Right lobe of liver (tissue), 6 donors: ENCODE measurements at regions not wholly inside any gene's neighbourhood (a gene's known extent, or its start where the extent isn't known, plus 50 kb on each side); places are given as distances from the start of the nearest gene placed in this dataset.

Source experiments
- ATAC-seq, 4 donors: fragments of 200-7000 bp; cut with Tn5 transposase; one replicate each; pipeline ENCODE4 v1.9.1; 2020; ENCODE audit warnings: mild to moderate bottlenecking in 4 of 4, moderate library complexity in 4 of 4
- DNase-seq, 3 donors: peaks; one replicate each; pipeline ENCODE4 v3.0.0-alpha.2; 2020
- H3K27ac ChIP-seq, 3 donors: fragments of 200-600 bp; one replicate each; pipeline ENCODE4 v1.8.0; 2022
- H3K27me3 ChIP-seq, 2 donors: fragments of 200-600 bp; one replicate each; pipeline ENCODE4 v1.8.0; 2022
- H3K36me3 ChIP-seq, 4 donors: fragments of 200-600 bp; sonication (generic) in 1 of 4; one replicate each; pipeline versions ENCODE4 v1.5.1 to v1.8.0; 2017 to 2022; ENCODE audit warnings: control low read depth in 1 of 4
- H3K4me1 ChIP-seq, 4 donors: fragments of 200-600 bp; sonication (generic) in 1 of 4; one replicate each; pipeline versions ENCODE4 v1.5.1 to v1.8.0; 2017 to 2022; ENCODE audit warnings: control low read depth in 1 of 4
- H3K4me3 ChIP-seq, 3 donors: fragments of 200-600 bp; one replicate each; pipeline ENCODE4 v1.8.0; 2022
- H3K9me3 ChIP-seq, 4 donors: fragments of 200-600 bp; sonication (generic) in 1 of 4; one replicate each; pipeline versions ENCODE4 v1.5.1 to v1.8.0; 2017 to 2022; ENCODE audit warnings: control low read depth in 1 of 4
- POLR2A ChIP-seq: fragments of 450-650 bp; IDR thresholded peaks from one replicate; pipeline ENCODE4 v1.6.1; 2017; ENCODE audit warnings: antibody characterized with exemption, mild to moderate bottlenecking
- WGBS: methylation state at CpG from one replicate; pipeline ENCODE4 v1.1.6; 2018; ENCODE audit warnings: low coverage, low lambda C conversion rate; ENCODE audit not compliant: insufficient coverage; ENCODE audit errors: missing lambda C conversion rate; 5-methylcytosine and 5-hydroxymethylcytosine counted together
- intact Hi-C, 2 donors: fragments of 100-400 bp; cut with DNase I; formaldehyde crosslinking; loops; one replicate each; pipeline versions ENCODE4 v1.11.2 to v1.14.1; 2022
- TF ChIP-seq, protein P1 (sequence below), 4 donors: fragments of 200-600 bp in 3 of 4; fragments of 450-650 bp in 1 of 4; IDR thresholded peaks; one replicate each; pipeline versions ENCODE4 v1.5.1 to v1.8.0; 2016 to 2022; ENCODE audit warnings: antibody characterized with exemption in 4 of 4, mild to moderate bottlenecking in 2 of 4
- donor health status: DM: no; HTN: yes; CAD: no.
- donor health status: DM: no; HTN: no; CAD: no.
- donor health status: DM: no; HTN: no; CAD: no.
- donor health status: DM: no; HTN: yes; CAD: no.
- donor health status: DM: no; HTN: yes; CAD: no.

DNA sequence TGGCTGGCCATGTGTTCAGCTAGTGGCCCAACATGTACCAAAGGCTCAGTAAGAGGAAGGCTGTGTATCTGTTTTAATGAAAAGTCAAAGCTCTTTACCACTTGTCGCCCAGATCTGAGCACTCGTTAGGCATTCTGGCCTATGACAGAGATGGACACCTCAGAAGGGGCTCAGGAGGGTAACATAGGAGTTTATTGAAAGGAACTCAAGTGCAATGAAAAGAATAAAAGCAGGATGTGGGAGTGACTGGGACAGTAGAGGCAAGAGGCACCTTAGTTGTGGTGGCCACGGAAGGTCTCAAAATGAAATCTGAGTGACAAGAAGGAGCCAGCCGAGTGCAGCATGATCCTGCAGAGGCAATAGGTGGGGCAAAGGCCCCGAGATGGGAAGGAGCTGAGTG is 309.7 kb downstream of the MN1 start:
- ATAC-seq (no peak), DNase-seq (no peak)
- 90% methylated on average over 4 of the region's 5 CpGs for WGBS
- peak overlapping the region in 1 of 3 donors; percentile 29 for H3K27ac ChIP-seq
- TF ChIP-seq, protein P1, sequence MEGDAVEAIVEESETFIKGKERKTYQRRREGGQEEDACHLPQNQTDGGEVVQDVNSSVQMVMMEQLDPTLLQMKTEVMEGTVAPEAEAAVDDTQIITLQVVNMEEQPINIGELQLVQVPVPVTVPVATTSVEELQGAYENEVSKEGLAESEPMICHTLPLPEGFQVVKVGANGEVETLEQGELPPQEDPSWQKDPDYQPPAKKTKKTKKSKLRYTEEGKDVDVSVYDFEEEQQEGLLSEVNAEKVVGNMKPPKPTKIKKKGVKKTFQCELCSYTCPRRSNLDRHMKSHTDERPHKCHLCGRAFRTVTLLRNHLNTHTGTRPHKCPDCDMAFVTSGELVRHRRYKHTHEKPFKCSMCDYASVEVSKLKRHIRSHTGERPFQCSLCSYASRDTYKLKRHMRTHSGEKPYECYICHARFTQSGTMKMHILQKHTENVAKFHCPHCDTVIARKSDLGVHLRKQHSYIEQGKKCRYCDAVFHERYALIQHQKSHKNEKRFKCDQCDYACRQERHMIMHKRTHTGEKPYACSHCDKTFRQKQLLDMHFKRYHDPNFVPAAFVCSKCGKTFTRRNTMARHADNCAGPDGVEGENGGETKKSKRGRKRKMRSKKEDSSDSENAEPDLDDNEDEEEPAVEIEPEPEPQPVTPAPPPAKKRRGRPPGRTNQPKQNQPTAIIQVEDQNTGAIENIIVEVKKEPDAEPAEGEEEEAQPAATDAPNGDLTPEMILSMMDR (IDR thresholded peaks at IDR 0.05), result no peak
- TF ChIP-seq POLR2A, result no peak
- H3K4me1 ChIP-seq, result peaks cover 0 to 20% (median 9%) of the 10 kb centered on the region in 4 donors
- H3K9me3 ChIP-seq, result no peaks in the 10 kb centered on the region
- H3K4me3 ChIP-seq, result no peak overlapping the region
- no peaks in the 10 kb centered on the region for H3K36me3 ChIP-seq
- no peaks in the 10 kb centered on the region for H3K27me3 ChIP-seq
- intact Hi-C loops, result no loop called here

DNA sequence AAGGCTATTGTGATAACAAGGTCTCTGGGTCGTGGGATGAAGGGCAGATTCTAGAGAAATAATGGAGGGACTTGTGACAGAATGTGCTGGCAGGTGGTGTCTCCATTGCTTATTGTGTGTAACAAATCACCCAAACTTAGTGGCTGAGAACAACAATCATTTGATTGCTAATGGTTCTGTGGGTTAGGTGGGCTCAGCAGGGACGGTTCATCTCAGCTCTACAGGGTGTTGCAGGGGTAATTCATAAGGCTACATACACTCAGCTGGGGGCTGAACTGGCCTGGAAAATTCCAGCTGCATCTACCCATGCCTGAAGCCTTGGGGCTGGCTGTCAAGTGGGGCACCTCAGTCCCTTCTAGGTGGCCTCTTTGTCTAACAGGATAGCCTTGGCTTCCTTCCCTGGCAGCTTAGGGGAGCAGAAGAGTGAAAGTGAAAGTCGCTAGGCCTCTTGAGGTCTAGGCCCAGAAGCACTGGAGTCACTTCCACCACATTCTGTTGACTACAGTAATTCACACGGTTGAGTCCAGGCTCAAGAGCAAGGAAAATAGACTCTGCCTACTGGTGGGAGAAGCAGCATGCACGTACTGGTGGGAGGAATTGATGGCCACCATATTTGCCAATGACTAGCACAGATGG is 308.9 kb downstream of the MN1 start:
- peaks cover 0 to 20% (median 9%) of the 10 kb centered on the region in 4 donors for H3K4me1 ChIP-seq
- no peak overlapping the region for H3K4me3 ChIP-seq
- WGBS, result 82% methylated on average over 4 of the region's 5 CpGs
- H3K27me3 ChIP-seq, result no peaks in the 10 kb centered on the region
- intact Hi-C loops, result no loop called here
- DNase-seq, result no peak
- ATAC-seq, result no peak
- peak overlapping the region in 1 of 3 donors; percentile 29 for H3K27ac ChIP-seq
- no peaks in the 10 kb centered on the region for H3K36me3 ChIP-seq
- H3K9me3 ChIP-seq, result no peaks in the 10 kb centered on the region
- TF ChIP-seq, protein P1 (IDR thresholded peaks at IDR 0.05), result no peak
- TF ChIP-seq POLR2A, result no peak

DNA sequence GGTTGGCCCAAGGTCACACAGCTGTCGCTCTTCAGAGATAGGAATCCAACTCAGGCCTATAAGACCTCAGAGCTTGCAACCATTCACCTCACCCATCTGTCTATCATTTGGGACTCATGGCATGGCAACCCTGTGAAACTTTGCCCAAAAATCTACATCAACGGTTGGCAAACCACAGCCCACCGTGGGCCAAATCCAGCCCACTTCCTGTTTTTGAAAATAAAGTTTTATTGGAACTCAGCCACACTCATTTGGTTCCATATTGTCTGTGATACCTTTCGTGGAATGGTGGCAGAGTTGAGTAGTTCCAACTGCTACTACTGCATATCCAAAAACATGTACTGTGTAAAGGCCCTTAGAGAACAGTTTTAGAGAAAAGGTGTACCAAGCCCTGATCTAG is 307.8 kb downstream of the MN1 start:
- intact Hi-C loops, result no loop called here
- Histone ChIP-seq H3K4me1 (peaks cover 0 to 9% (median 3%) of the 10 kb centered on the region in 4 donors), H3K4me3 (no peak overlapping the region), H3K27ac (no peak overlapping the region), H3K9me3 (no peaks in the 10 kb centered on the region), H3K36me3 (no peaks in the 10 kb centered on the region), H3K27me3 (no peaks in the 10 kb centered on the region)
- ATAC-seq (no peak), DNase-seq (no peak)
- TF ChIP-seq, protein P1 (IDR thresholded peaks at IDR 0.05), result no peak
- TF ChIP-seq POLR2A, result no peak
- 68% methylated on average over 3 of the region's 4 CpGs for WGBS

DNA sequence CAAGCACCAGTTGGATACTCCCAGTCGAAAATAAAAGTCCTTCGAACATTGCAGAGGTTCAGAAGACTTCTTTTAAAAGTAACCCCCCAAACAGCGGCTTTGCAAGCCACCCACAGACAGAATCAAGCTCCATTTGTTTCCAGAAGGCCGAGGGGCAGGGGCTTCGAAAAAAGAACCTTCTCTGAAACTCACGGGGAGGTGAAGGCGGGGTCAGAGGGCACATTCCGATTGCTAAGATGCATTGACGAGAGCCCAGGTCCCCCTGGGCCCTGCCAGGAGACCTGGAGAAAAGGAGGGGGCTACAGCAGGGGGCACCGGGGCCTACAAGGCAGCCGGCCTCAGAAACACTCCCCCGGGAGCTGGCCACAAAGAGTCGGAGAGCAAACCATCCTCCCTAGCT is 306.8 kb downstream of the MN1 start:
- Histone ChIP-seq H3K27ac (no peak overlapping the region), H3K27me3 (no peaks in the 10 kb centered on the region), H3K9me3 (no peaks in the 10 kb centered on the region), H3K4me1 (peaks cover 0 to 2% (median 0%) of the 10 kb centered on the region in 4 donors), H3K4me3 (no peak overlapping the region), H3K36me3 (no peaks in the 10 kb centered on the region)
- ATAC-seq, result no peak
- WGBS, result 76% methylated on average over 9 of the region's 13 CpGs
- intact Hi-C loops, result no loop called here
- DNase-seq, result peak in 1 of 3 donors; percentile 45
- TF ChIP-seq, protein P1 (IDR thresholded peaks at IDR 0.05), result no peak
- no peak for TF ChIP-seq POLR2A

DNA sequence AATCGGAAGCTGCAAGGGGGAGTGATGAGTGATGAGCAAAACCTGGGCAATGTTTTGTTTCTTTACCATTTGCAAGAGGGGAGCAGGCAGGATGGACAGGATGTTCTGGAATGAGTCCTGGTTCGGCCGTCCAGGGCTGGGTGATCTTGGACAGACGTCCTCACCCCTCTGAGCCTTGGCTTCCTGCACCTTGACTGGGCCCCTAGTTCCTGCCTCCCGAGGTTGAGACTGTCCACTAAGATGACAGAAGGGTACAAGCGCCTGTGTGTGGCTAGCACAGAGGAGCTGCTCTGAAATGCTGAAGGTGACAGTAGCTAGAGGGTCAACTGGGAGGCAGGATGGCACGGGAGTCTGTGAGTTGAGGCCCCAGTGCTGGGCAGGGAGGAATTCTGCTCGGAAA is 306.2 kb downstream of the MN1 start:
- WGBS, result 58% methylated on average over 6 of the region's 8 CpGs
- Histone ChIP-seq H3K36me3 (no peaks in the 10 kb centered on the region), H3K9me3 (no peaks in the 10 kb centered on the region), H3K4me3 (no peak overlapping the region), H3K27ac (no peak overlapping the region), H3K4me1 (no peaks in the 10 kb centered on the region), H3K27me3 (no peaks in the 10 kb centered on the region)
- intact Hi-C loops, result no loop called here
- peak in 1 of 3 donors; percentile 25 for DNase-seq
- TF ChIP-seq, protein P1 (IDR thresholded peaks at IDR 0.05), result no peak
- no peak for TF ChIP-seq POLR2A
- ATAC-seq, result no peak
